ENCODE measurements at regions not wholly inside any gene's neighbourhood (a gene's known extent, or its start where the extent isn't known, plus 50 kb on each side); places are given as distances from the start of the nearest gene placed in this dataset.

GRCh38 chr3:170728181-170728580 is 141.8 kb downstream of the RPL22L1 start:
- ChIA-PET CTCF (ENCODE audit: partially characterized antibody) (interaction anchor here (0.6 to 3.6 kb wide), 5 partner anchors 14 to 842 kb away, joined by 3 to 12 read pairs (median 3); no protein-coding TSS in a partner anchor), POLR2A (ENCODE audit: partially characterized antibody) (no interaction called here)
- H4K8ac ChIP-seq (ENCODE audit: extremely low read depth, insufficient read depth, low read length): no peak overlapping the region
- no peak overlapping the region for H3K9ac ChIP-seq (replicated peaks in 1 of 4; ENCODE audit: extremely low read depth in 1 of 4, low read depth in 3 of 4, low read length in 3 of 4)
- H3K4me3 ChIP-seq (ENCODE audit: extremely low read depth in 1 of 4, insufficient read depth in 2 of 4, low read depth in 3 of 4, low read length in 4 of 4): no peak overlapping the region
- no peaks in the 10 kb centered on the region for H3K36me3 ChIP-seq (ENCODE audit: control insufficient read depth in 2 of 4, insufficient read depth in 4 of 4, low read length in 3 of 4)
- FAIRE-seq: no peak
- H3K4me2 ChIP-seq (ENCODE audit: insufficient read depth in 1 of 2, low read depth in 2 of 2, low read length in 2 of 2): no peak overlapping the region
- no peaks in the 10 kb centered on the region for H3K4me1 ChIP-seq (replicated peaks in 1 of 4; ENCODE audit: control insufficient read depth in 3 of 4, insufficient read depth in 4 of 4, low read length in 3 of 4)
- DNase-seq (ENCODE audit: low read depth in 1 of 2, low spot score in 2 of 2): no peak
- H2BK15ac ChIP-seq (ENCODE audit: low read length): no peak overlapping the region
- no peak overlapping the region for H2BK20ac ChIP-seq (ENCODE audit: low read length)
- H2BK12ac ChIP-seq (ENCODE audit: low read depth, low read length): no peak overlapping the region
- no peak overlapping the region for H3K14ac ChIP-seq (ENCODE audit: insufficient read length)
- H4K5ac ChIP-seq (ENCODE audit: insufficient read length, low read depth, low read length): no peak overlapping the region
- H4K91ac ChIP-seq (replicated peaks; ENCODE audit: insufficient read length, low read length): no peak overlapping the region
- 83 to 100% methylated on average over 1 to 3 of the region's 3 CpGs for WGBS, 2 experiments (ENCODE audit: extremely low coverage in 1 of 2, insufficient coverage in 1 of 2, insufficient read length in 1 of 2, insufficient replicate concordance in 2 of 2, low coverage in 1 of 2, low lambda C conversion rate in 2 of 2, missing lambda C conversion rate in 1 of 2)
- no peaks in the 10 kb centered on the region; the same call in 1 of the 2 replicates for H3K23me2 ChIP-seq (ENCODE audit: low read depth, low read length)
- H3K27ac ChIP-seq (ENCODE audit: low read depth, low read length): no peak overlapping the region
- no peak overlapping the region for H2BK5ac ChIP-seq (ENCODE audit: low read depth, low read length)
- no peaks in the 10 kb centered on the region for H4K20me1 ChIP-seq (replicated peaks in 1 of 2; ENCODE audit: control insufficient read depth in 1 of 2, insufficient read depth in 2 of 2, low read length in 2 of 2)
- no peaks in the 10 kb centered on the region for H3K79me2 ChIP-seq (ENCODE audit: control insufficient read depth in 1 of 2, insufficient read depth in 2 of 2, low read length in 2 of 2)
- H3K27me3 ChIP-seq (replicated peaks in 1 of 4; ENCODE audit: control insufficient read depth in 3 of 4, extremely low read depth in 1 of 4, insufficient read depth in 3 of 4, low read length in 3 of 4): no peaks in the 10 kb centered on the region
- no peak overlapping the region for H3K23ac ChIP-seq (ENCODE audit: insufficient read length)
- H3K56ac ChIP-seq (replicated peaks; ENCODE audit: insufficient read length, low read depth, low read length): no peak overlapping the region
- no peak overlapping the region for H2BK120ac ChIP-seq (replicated peaks; ENCODE audit: low read depth, low read length)
- H3K4ac ChIP-seq (replicated peaks; ENCODE audit: insufficient read length, low read depth, low read length): no peak overlapping the region
- no peak overlapping the region for H3K18ac ChIP-seq (ENCODE audit: extremely low read depth, low read length)
- H3K79me1 ChIP-seq (ENCODE audit: low read depth, low read length): no peaks in the 10 kb centered on the region
- H2AFZ ChIP-seq (ENCODE audit: low read length): no peak overlapping the region
- H3K9me3 ChIP-seq (ENCODE audit: insufficient read depth in 2 of 2, low read depth in 1 of 2, low read length in 1 of 2): no peaks in the 10 kb centered on the region
- no peak overlapping the region for H2AK5ac ChIP-seq (ENCODE audit: low read depth, low read length)
- no peak for TF ChIP-seq SP2 (IDR thresholded peaks at IDR 0.05; ENCODE audit: low read length)
- TF ChIP-seq POLR2AphosphoS5 (IDR thresholded peaks at IDR 0.05; ENCODE audit: low read depth, low read length): no peak
- TF ChIP-seq ASH2L (IDR thresholded peaks at IDR 0.05; ENCODE audit: low read length): no peak
- TF ChIP-seq, protein P1, sequence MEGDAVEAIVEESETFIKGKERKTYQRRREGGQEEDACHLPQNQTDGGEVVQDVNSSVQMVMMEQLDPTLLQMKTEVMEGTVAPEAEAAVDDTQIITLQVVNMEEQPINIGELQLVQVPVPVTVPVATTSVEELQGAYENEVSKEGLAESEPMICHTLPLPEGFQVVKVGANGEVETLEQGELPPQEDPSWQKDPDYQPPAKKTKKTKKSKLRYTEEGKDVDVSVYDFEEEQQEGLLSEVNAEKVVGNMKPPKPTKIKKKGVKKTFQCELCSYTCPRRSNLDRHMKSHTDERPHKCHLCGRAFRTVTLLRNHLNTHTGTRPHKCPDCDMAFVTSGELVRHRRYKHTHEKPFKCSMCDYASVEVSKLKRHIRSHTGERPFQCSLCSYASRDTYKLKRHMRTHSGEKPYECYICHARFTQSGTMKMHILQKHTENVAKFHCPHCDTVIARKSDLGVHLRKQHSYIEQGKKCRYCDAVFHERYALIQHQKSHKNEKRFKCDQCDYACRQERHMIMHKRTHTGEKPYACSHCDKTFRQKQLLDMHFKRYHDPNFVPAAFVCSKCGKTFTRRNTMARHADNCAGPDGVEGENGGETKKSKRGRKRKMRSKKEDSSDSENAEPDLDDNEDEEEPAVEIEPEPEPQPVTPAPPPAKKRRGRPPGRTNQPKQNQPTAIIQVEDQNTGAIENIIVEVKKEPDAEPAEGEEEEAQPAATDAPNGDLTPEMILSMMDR (IDR thresholded peaks at IDR 0.05; ENCODE audit: control extremely low read depth in 1 of 3, insufficient read depth in 1 of 3, low read depth in 1 of 3, low read length in 3 of 3): no peak
- TF ChIP-seq JUND (IDR thresholded peaks at IDR 0.05; ENCODE audit: low read length): no peak
- TF ChIP-seq KDM5A (IDR thresholded peaks at IDR 0.05; ENCODE audit: low read length): no peak
- TF ChIP-seq TAF7 (optimal IDR thresholded peaks at IDR 0.05; ENCODE audit: borderline replicate concordance, low read depth, low read length): no peak
- TF ChIP-seq HDAC6 (IDR thresholded peaks at IDR 0.05; ENCODE audit: low read depth, low read length): no peak
- TF ChIP-seq RAD21 (IDR thresholded peaks at IDR 0.05 in 1 of 2, conservative IDR thresholded peaks at IDR 0.05 in 1 of 2; ENCODE audit: low read depth in 2 of 2, low read length in 2 of 2): no peak
- TF ChIP-seq ZNF274 (IDR thresholded peaks at IDR 0.05; ENCODE audit: borderline replicate concordance, extremely low read depth, low read length): no peak
- no peak for TF ChIP-seq EZH2 (IDR thresholded peaks at IDR 0.05; ENCODE audit: low read depth, low read length, severe bottlenecking)
- TF ChIP-seq CBX5 (IDR thresholded peaks at IDR 0.05; ENCODE audit: low read depth, low read length): no peak
- no peak for TF ChIP-seq CHD2 (IDR thresholded peaks at IDR 0.05; ENCODE audit: low read length)
